Fibroblast of mammary gland (primary cell): ENCODE measurements at regions not wholly inside any gene's neighbourhood (a gene's known extent, or its start where the extent isn't known, plus 50 kb on each side); places are given as distances from the start of the nearest gene placed in this dataset.

Experiments used
- DNase-seq: peaks from one replicate; pipeline ENCODE4 v3.0.0-alpha.2; 2010; ENCODE audit warnings: low read depth
- H3K4me3 ChIP-seq: 2 replicates; pipeline ENCODE4 v1.5.1; 2011; ENCODE audit warnings: low read depth, mild to moderate bottlenecking, low read length, moderate library complexity; ENCODE audit not compliant: control insufficient read depth
- CTCF ChIP-seq: conservative IDR thresholded peaks from 2 replicates; pipeline ENCODE4 v1.5.1; 2011; ENCODE audit warnings: low read depth, low read length, inconsistent platforms; ENCODE audit not compliant: control insufficient read depth, insufficient read depth

- peak; percentile 98 for DNase-seq
- no peak for TF ChIP-seq CTCF
These were observed 265.7 kb upstream of the HS6ST1 start for GRCh38 chr2:128584296-128584890.

GRCh38 chr2:128585706-128586105, 267.0 kb upstream of the HS6ST1 start:
- DNase-seq: peak; percentile 97
- no peak overlapping the region for H3K4me3 ChIP-seq
- TF ChIP-seq CTCF: no peak

More at GRCh38 chr2:128584296-128584890, 265.7 kb upstream of the HS6ST1 start:
- H3K4me3 ChIP-seq: peak overlapping the region; percentile 16

- no peak for DNase-seq
- no peak overlapping the region for H3K4me3 ChIP-seq
- TF ChIP-seq CTCF: no peak
These were observed 271.0 kb upstream of the HS6ST1 start for GRCh38 chr2:128589681-128590080.

GRCh38 chr2:128590309-128591021, 271.8 kb upstream of the HS6ST1 start:
- no peak for TF ChIP-seq CTCF
- H3K4me3 ChIP-seq: no peak overlapping the region

GRCh38 chr2:128591022-128591860, 272.6 kb upstream of the HS6ST1 start:
- no peak for DNase-seq
- TF ChIP-seq CTCF: no peak
- H3K4me3 ChIP-seq: no peak overlapping the region

More at GRCh38 chr2:128590309-128591021, 271.8 kb upstream of the HS6ST1 start:
- no peak for DNase-seq

- no peak for DNase-seq
- H3K4me3 ChIP-seq: no peak overlapping the region
- no peak for TF ChIP-seq CTCF
These were observed 273.5 kb upstream of the HS6ST1 start for GRCh38 chr2:128591861-128592822.
